Peyer's patch (tissue), 4 donors: ENCODE measurements at regions not wholly inside any gene's neighbourhood (a gene's known extent, or its start where the extent isn't known, plus 50 kb on each side); places are given as distances from the start of the nearest gene placed in this dataset.

Experiments used
- DNase-seq, 3 donors: peaks; one replicate each; pipeline ENCODE4 v3.0.0-alpha.2; 2017 to 2019
- H3K27ac ChIP-seq, 4 donors: fragments of 200-600 bp; sonication (generic); one replicate each; pipeline ENCODE4 v1.5.1; 2016 to 2019
- H3K27me3 ChIP-seq, 2 donors: fragments of 200-600 bp; sonication (generic); one replicate each; pipeline ENCODE4 v1.5.1; 2019
- H3K36me3 ChIP-seq, 3 donors: fragments of 200-600 bp; sonication (generic); one replicate each; pipeline ENCODE4 v1.5.1; 2016 to 2019
- H3K4me1 ChIP-seq, 4 donors: fragments of 200-600 bp; sonication (generic); one replicate each; pipeline ENCODE4 v1.5.1; 2016 to 2019
- H3K4me3 ChIP-seq, 4 donors: fragments of 200-600 bp; sonication (generic); 1 replicate in 3 of 4; 2 replicates in 1 of 4; pipeline ENCODE4 v1.5.1; 2016 to 2019; ENCODE audit warnings: mild to moderate bottlenecking in 1 of 4
- H3K9me3 ChIP-seq, 4 donors: fragments of 200-600 bp; sonication (generic); one replicate each; pipeline ENCODE4 v1.5.1; 2016 to 2019; ENCODE audit warnings: mild to moderate bottlenecking in 1 of 4
- CTCF ChIP-seq, 6 experiments: fragments of 450-650 bp in 4 of 6; fragments of 200-600 bp in 2 of 6; sonication (generic) in 1 of 6; IDR thresholded peaks; one replicate each; pipeline ENCODE4 v1.5.1; 2017 to 2019; ENCODE audit warnings: antibody characterized with exemption in 6 of 6, mild to moderate bottlenecking in 3 of 6, moderate library complexity in 1 of 6
- POLR2A ChIP-seq, 2 donors: fragments of 450-650 bp; IDR thresholded peaks; one replicate each; pipeline ENCODE4 v1.5.1; 2017; ENCODE audit warnings: antibody characterized with exemption in 2 of 2, mild to moderate bottlenecking in 2 of 2, moderate library complexity in 2 of 2

GRCh38 chr11:134476435-134477021 is 64.5 kb upstream of the B3GAT1 start:
- Histone ChIP-seq H3K36me3 (no peaks in the 10 kb centered on the region), H3K4me1 (no peaks in the 10 kb centered on the region), H3K9me3 (no peaks in the 10 kb centered on the region), H3K27me3 (no peaks in the 10 kb centered on the region), H3K4me3 (no peak overlapping the region), H3K27ac (no peak overlapping the region)
- DNase-seq, result peak in 1 of 3 donors; percentile 12
- TF ChIP-seq CTCF (IDR thresholded peaks at IDR 0.05), result no peak
- no peak for TF ChIP-seq POLR2A (IDR thresholded peaks at IDR 0.05)

- H3K4me3 ChIP-seq, result no peak overlapping the region
- DNase-seq, result peak in 1 of 3 donors; percentile 19
- H3K27ac ChIP-seq, result no peak overlapping the region
- H3K27me3 ChIP-seq, result no peaks in the 10 kb centered on the region
- H3K9me3 ChIP-seq, result no peaks in the 10 kb centered on the region
- H3K4me1 ChIP-seq, result no peaks in the 10 kb centered on the region
- no peak for TF ChIP-seq POLR2A (IDR thresholded peaks at IDR 0.05)
- TF ChIP-seq CTCF (IDR thresholded peaks at IDR 0.05), result no peak
- no peaks in the 10 kb centered on the region for H3K36me3 ChIP-seq
These were observed 63.9 kb upstream of the B3GAT1 start for GRCh38 chr11:134475951-134476350.

GRCh38 chr11:134474942-134475341 is 62.9 kb upstream of the B3GAT1 start:
- peak in 1 of 3 donors; percentile 28 for DNase-seq
- Histone ChIP-seq H3K9me3 (no peaks in the 10 kb centered on the region), H3K4me3 (no peak overlapping the region), H3K27ac (no peak overlapping the region), H3K36me3 (no peaks in the 10 kb centered on the region), H3K27me3 (no peaks in the 10 kb centered on the region), H3K4me1 (no peaks in the 10 kb centered on the region)
- no peak for TF ChIP-seq CTCF (IDR thresholded peaks at IDR 0.05)
- no peak for TF ChIP-seq POLR2A (IDR thresholded peaks at IDR 0.05)

GRCh38 chr11:134474070-134474860 is 62.2 kb upstream of the B3GAT1 start:
- H3K27me3 ChIP-seq, result no peaks in the 10 kb centered on the region
- no peaks in the 10 kb centered on the region for H3K4me1 ChIP-seq
- H3K4me3 ChIP-seq, result no peak overlapping the region
- no peaks in the 10 kb centered on the region for H3K9me3 ChIP-seq
- H3K27ac ChIP-seq, result no peak overlapping the region
- H3K36me3 ChIP-seq, result no peaks in the 10 kb centered on the region
- no peak for TF ChIP-seq POLR2A (IDR thresholded peaks at IDR 0.05)
- TF ChIP-seq CTCF (IDR thresholded peaks at IDR 0.05), result no peak
- peak in 1 of 3 donors; percentile 37 for DNase-seq

GRCh38 chr11:134471716-134472455 is 59.8 kb upstream of the B3GAT1 start:
- no peak for TF ChIP-seq CTCF (IDR thresholded peaks at IDR 0.05)
- TF ChIP-seq POLR2A (IDR thresholded peaks at IDR 0.05), result no peak
- Histone ChIP-seq H3K4me1 (no peaks in the 10 kb centered on the region), H3K9me3 (no peaks in the 10 kb centered on the region), H3K27ac (no peak overlapping the region), H3K27me3 (no peaks in the 10 kb centered on the region), H3K36me3 (no peaks in the 10 kb centered on the region), H3K4me3 (no peak overlapping the region)
- DNase-seq, result peak in 1 of 3 donors; percentile 27
